SK-N-SH treated with all-trans-retinoic acid at 6 μM for 48 hours (cell line): ENCODE measurements at regions not wholly inside any gene's neighbourhood (a gene's known extent, or its start where the extent isn't known, plus 50 kb on each side); places are given as distances from the start of the nearest gene placed in this dataset.

Experiments
- ATAC-seq: fragments of 200-7000 bp; cut with Tn5 transposase; 3 replicates; pipeline ENCODE4 v1.9.1; 2020; ENCODE audit warnings: mild to moderate bottlenecking, moderate library complexity
- ARNTL ChIP-seq: fragments of 450-650 bp; formaldehyde crosslinking; IDR thresholded peaks from 2 replicates; pipeline ENCODE4 v1.5.0; 2020; ENCODE audit warnings: low read depth, mild to moderate bottlenecking, moderate library complexity, borderline replicate concordance
- BACH2 ChIP-seq: fragments of 250-450 bp; sonication (Bioruptor Pico); IDR thresholded peaks from 2 replicates; pipeline ENCODE4 v1.9.0; 2021; ENCODE audit warnings: mild to moderate bottlenecking, borderline replicate concordance
- CSDC2 ChIP-seq: fragments of 250-450 bp; sonication (Bioruptor Pico); IDR thresholded peaks from 2 replicates; pipeline ENCODE4 v1.5.0; 2020; ENCODE audit warnings: mild to moderate bottlenecking, moderate library complexity
- ESRRG ChIP-seq: fragments of 250-450 bp; sonication (Bioruptor Pico); IDR thresholded peaks from 2 replicates; pipeline ENCODE4 v1.6.1; 2021; ENCODE audit warnings: mild to moderate bottlenecking
- GLIS3 ChIP-seq: fragments of 250-450 bp; sonication (Bioruptor Pico); IDR thresholded peaks from 2 replicates; pipeline ENCODE4 v1.5.0; 2020; ENCODE audit warnings: mild to moderate bottlenecking, moderate library complexity
- ISL1 ChIP-seq: fragments of 250-450 bp; sonication (Bioruptor Pico); IDR thresholded peaks from 2 replicates; pipeline ENCODE4 v2.1.2; 2022; ENCODE audit warnings: mild to moderate bottlenecking, moderate library complexity
- OSR1 ChIP-seq: fragments of 250-450 bp; sonication (Bioruptor Pico); IDR thresholded peaks from 2 replicates; pipeline ENCODE4 v1.8.0; 2022; ENCODE audit warnings: moderate library complexity, mild to moderate bottlenecking, inconsistent platforms
- PATZ1 ChIP-seq: fragments of 250-450 bp; sonication (Bioruptor Pico); IDR thresholded peaks from 2 replicates; pipeline ENCODE4 v1.8.0; 2020; ENCODE audit warnings: mild to moderate bottlenecking, moderate library complexity, borderline replicate concordance
- POU6F1 ChIP-seq: fragments of 250-450 bp; sonication (Bioruptor Pico); IDR thresholded peaks from 2 replicates; pipeline ENCODE4 v1.8.0; 2021; ENCODE audit warnings: low read depth, mild to moderate bottlenecking, moderate library complexity, borderline replicate concordance
- PPARA ChIP-seq: fragments of 250-450 bp; sonication (Bioruptor Pico); IDR thresholded peaks from 2 replicates; pipeline ENCODE4 v1.5.0; 2020; ENCODE audit warnings: mild to moderate bottlenecking, borderline replicate concordance
- RARB ChIP-seq: fragments of 250-450 bp; sonication (Bioruptor Pico); IDR thresholded peaks from 2 replicates; pipeline ENCODE4 v1.8.0; 2021; ENCODE audit warnings: mild to moderate bottlenecking, moderate library complexity
- SNAI2 ChIP-seq: fragments of 250-450 bp; sonication (Bioruptor Pico); IDR thresholded peaks from 2 replicates; pipeline ENCODE4 v1.5.0; 2020; ENCODE audit warnings: mild to moderate bottlenecking, moderate library complexity
- TCF4 ChIP-seq: fragments of 250-450 bp; sonication (Bioruptor Pico); IDR thresholded peaks from 2 replicates; pipeline ENCODE4 v1.8.0; 2021; ENCODE audit warnings: mild to moderate bottlenecking, moderate library complexity, borderline replicate concordance
- TOX ChIP-seq: fragments of 250-450 bp; sonication (Bioruptor Pico); IDR thresholded peaks from 2 replicates; pipeline ENCODE4 v1.8.0; 2021; ENCODE audit warnings: mild to moderate bottlenecking, moderate library complexity, borderline replicate concordance
- ZFP3 ChIP-seq: fragments of 250-450 bp; sonication (Bioruptor Pico); IDR thresholded peaks from 2 replicates; pipeline ENCODE4 v1.5.0; 2020; ENCODE audit warnings: mild to moderate bottlenecking, moderate library complexity
- ZFP30 ChIP-seq: fragments of 450-650 bp; formaldehyde crosslinking; IDR thresholded peaks from 2 replicates; pipeline ENCODE4 v1.5.0; 2022; ENCODE audit warnings: mild to moderate bottlenecking, moderate library complexity
- ZNF565 ChIP-seq: fragments of 450-650 bp; formaldehyde crosslinking; conservative IDR thresholded peaks from 2 replicates; pipeline ENCODE4 v1.5.0; 2020; ENCODE audit warnings: low read depth, mild to moderate bottlenecking, moderate library complexity
- ZNF70 ChIP-seq: fragments of 450-650 bp; formaldehyde crosslinking; IDR thresholded peaks from 2 replicates; pipeline ENCODE4 v1.5.0; 2020; ENCODE audit warnings: mild to moderate bottlenecking, moderate library complexity
- ZNF8 ChIP-seq: fragments of 450-650 bp; formaldehyde crosslinking; IDR thresholded peaks from 2 replicates; pipeline ENCODE4 v1.5.0; 2020; ENCODE audit warnings: mild to moderate bottlenecking, moderate library complexity
- TF ChIP-seq, protein P1 (sequence below): fragments of 250-450 bp; sonication (Bioruptor Pico); IDR thresholded peaks from 2 replicates; pipeline ENCODE4 v1.5.1; 2020; ENCODE audit warnings: low read depth, mild to moderate bottlenecking, moderate library complexity
- TF ChIP-seq, protein P2 (sequence below): fragments of 250-450 bp; sonication (Bioruptor Pico); IDR thresholded peaks from 2 replicates; pipeline ENCODE4 v1.5.1; 2021; ENCODE audit warnings: mild to moderate bottlenecking, moderate library complexity

DNA sequence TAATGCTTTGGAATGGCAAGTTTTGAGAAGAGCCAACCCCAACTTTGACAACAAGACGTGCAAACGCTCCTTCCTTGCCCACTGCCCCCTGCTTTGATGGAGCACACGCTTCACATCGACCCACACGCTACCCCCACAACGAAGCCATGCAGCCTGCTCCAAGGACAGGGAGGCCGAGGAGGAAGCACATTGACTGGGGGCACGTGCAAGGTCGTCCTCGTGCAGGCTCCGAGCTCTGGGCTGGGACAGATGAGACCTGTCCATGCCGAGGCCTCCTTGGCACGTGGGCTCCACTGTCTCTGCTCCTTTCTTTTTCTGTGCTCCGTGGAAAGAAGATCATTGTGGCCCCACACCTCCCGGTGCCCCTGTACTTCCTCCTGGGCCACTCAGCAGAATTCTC is 309.0 kb downstream of the TEX29 start:
- TF ChIP-seq RARB (CRISPR knock-in tag): no peak
- TF ChIP-seq ZNF565 (CRISPR knock-in tag): no peak
- no peak for TF ChIP-seq PATZ1 (CRISPR knock-in tag)
- no peak for TF ChIP-seq ZNF70 (CRISPR knock-in tag)
- TF ChIP-seq TCF4 (CRISPR knock-in tag): no peak
- TF ChIP-seq, protein P1, sequence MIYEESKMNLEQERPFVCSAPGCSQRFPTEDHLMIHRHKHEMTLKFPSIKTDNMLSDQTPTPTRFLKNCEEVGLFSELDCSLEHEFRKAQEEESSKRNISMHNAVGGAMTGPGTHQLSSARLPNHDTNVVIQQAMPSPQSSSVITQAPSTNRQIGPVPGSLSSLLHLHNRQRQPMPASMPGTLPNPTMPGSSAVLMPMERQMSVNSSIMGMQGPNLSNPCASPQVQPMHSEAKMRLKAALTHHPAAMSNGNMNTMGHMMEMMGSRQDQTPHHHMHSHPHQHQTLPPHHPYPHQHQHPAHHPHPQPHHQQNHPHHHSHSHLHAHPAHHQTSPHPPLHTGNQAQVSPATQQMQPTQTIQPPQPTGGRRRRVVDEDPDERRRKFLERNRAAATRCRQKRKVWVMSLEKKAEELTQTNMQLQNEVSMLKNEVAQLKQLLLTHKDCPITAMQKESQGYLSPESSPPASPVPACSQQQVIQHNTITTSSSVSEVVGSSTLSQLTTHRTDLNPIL (CRISPR knock-in tag): no peak
- no peak for TF ChIP-seq GLIS3
- no peak for TF ChIP-seq POU6F1 (CRISPR knock-in tag)
- no peak for TF ChIP-seq SNAI2 (CRISPR knock-in tag)
- no peak for TF ChIP-seq PPARA
- TF ChIP-seq, protein P2, sequence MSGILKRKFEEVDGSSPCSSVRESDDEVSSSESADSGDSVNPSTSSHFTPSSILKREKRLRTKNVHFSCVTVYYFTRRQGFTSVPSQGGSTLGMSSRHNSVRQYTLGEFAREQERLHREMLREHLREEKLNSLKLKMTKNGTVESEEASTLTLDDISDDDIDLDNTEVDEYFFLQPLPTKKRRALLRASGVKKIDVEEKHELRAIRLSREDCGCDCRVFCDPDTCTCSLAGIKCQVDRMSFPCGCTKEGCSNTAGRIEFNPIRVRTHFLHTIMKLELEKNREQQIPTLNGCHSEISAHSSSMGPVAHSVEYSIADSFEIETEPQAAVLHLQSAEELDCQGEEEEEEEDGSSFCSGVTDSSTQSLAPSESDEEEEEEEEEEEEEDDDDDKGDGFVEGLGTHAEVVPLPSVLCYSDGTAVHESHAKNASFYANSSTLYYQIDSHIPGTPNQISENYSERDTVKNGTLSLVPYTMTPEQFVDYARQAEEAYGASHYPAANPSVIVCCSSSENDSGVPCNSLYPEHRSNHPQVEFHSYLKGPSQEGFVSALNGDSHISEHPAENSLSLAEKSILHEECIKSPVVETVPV (CRISPR knock-in tag): no peak
- TF ChIP-seq OSR1 (CRISPR knock-in tag): no peak
- TF ChIP-seq ISL1 (CRISPR knock-in tag): no peak
- no peak for ATAC-seq

- TF ChIP-seq, protein P1 (CRISPR knock-in tag): no peak
- TF ChIP-seq GLIS3 (no peak), ISL1 (CRISPR knock-in tag) (no peak), TCF4 (CRISPR knock-in tag) (no peak), ARNTL (no peak), BACH2 (CRISPR knock-in tag) (no peak), ZFP30 (no peak), CSDC2 (no peak), POU6F1 (CRISPR knock-in tag) (no peak), ZNF8 (CRISPR knock-in tag) (no peak), ESRRG (no peak), PATZ1 (CRISPR knock-in tag) (no peak), TOX (CRISPR knock-in tag) (no peak), RARB (CRISPR knock-in tag) (no peak), OSR1 (CRISPR knock-in tag) (no peak), PPARA (no peak), ZFP3 (CRISPR knock-in tag) (no peak), ZNF565 (CRISPR knock-in tag) (no peak)
- ATAC-seq: no peak
Observed at GRCh38 chr13:111629926-111630325, 309.5 kb downstream of the TEX29 start.
